Calu3 (cell line): ENCODE measurements at regions not wholly inside any gene's neighbourhood (a gene's known extent, or its start where the extent isn't known, plus 50 kb on each side); places are given as distances from the start of the nearest gene placed in this dataset.

ENCODE experiments used
- BruUV-seq: library from RNA; stranded (reverse); fragments of 400-500 nt; replicated peaks from 2 replicates; lab custom pipeline; 2021; lab: Mats Ljungman, UMichigan
- CTCF ChIA-PET: fragments of 300-600 bp; sonication (Branson Sonifier 250); formaldehyde crosslinking; loops from one replicate; lab custom pipeline; 2022; ENCODE audit warnings: antibody characterized with exemption; lab: Charles Lee
- DNase-seq: peaks from one replicate; pipeline ENCODE4 v3.0.0; 2022
- H3K27ac Mint-ChIP-seq: one replicate; pipeline ENCODE4 v1.8.0; 2022; ENCODE audit warnings: mixed read lengths; ENCODE audit not compliant: unreplicated experiment
- H3K27me3 Mint-ChIP-seq: one replicate; pipeline ENCODE4 v1.8.0; 2022; ENCODE audit warnings: mixed read lengths; ENCODE audit not compliant: unreplicated experiment
- H3K36me3 Mint-ChIP-seq: one replicate; pipeline ENCODE4 v1.8.0; 2022; ENCODE audit warnings: mild to moderate bottlenecking, moderate library complexity, mixed read lengths; ENCODE audit not compliant: insufficient read depth, unreplicated experiment
- H3K4me1 Mint-ChIP-seq: one replicate; pipeline ENCODE4 v1.8.0; 2022; ENCODE audit warnings: mild to moderate bottlenecking, low read depth, mixed read lengths; ENCODE audit not compliant: unreplicated experiment
- H3K4me3 Mint-ChIP-seq: one replicate; pipeline ENCODE4 v1.8.0; 2022; ENCODE audit warnings: mild to moderate bottlenecking, low read depth, moderate library complexity, mixed read lengths; ENCODE audit not compliant: unreplicated experiment
- H3K9me3 Mint-ChIP-seq: one replicate; pipeline ENCODE4 v1.8.0; 2022; ENCODE audit warnings: low read depth, mixed read lengths; ENCODE audit not compliant: unreplicated experiment
- intact Hi-C: fragments of 100-400 bp; cut with micrococcal nuclease; formaldehyde crosslinking; loops from one replicate; pipeline ENCODE4 v1.10.0; 2022; ENCODE audit not compliant: unreplicated experiment
- TF ChIP-seq, protein P1 (sequence below): fragments of 200-600 bp; IDR thresholded peaks from one replicate; pipeline ENCODE4 v1.8.0; 2022; ENCODE audit warnings: antibody characterized with exemption; ENCODE audit not compliant: unreplicated experiment

DNA sequence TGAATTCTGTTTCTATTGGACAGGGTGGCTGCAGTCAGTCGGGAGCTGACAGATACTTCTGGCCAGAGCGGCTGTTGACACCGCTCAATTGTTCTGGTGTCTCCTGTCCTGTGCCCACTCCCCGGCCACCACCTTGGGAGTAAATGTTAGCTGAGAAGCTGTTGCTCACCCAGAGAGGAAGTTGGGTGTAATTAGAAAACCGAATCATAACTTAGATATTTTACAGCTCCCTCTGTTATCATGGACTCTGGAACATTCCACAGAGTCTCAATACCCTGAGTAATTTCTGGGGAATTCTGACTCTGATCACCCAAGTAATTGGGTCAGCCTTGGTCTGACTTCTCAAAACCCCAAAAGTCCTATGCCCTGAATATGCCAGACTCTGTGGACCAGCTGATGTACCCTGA is 58.3 kb upstream of the RFLNA start:
- H3K27me3 Mint-ChIP-seq: peaks cover 16% of the 10 kb centered on the region
- TF ChIP-seq, protein P1, sequence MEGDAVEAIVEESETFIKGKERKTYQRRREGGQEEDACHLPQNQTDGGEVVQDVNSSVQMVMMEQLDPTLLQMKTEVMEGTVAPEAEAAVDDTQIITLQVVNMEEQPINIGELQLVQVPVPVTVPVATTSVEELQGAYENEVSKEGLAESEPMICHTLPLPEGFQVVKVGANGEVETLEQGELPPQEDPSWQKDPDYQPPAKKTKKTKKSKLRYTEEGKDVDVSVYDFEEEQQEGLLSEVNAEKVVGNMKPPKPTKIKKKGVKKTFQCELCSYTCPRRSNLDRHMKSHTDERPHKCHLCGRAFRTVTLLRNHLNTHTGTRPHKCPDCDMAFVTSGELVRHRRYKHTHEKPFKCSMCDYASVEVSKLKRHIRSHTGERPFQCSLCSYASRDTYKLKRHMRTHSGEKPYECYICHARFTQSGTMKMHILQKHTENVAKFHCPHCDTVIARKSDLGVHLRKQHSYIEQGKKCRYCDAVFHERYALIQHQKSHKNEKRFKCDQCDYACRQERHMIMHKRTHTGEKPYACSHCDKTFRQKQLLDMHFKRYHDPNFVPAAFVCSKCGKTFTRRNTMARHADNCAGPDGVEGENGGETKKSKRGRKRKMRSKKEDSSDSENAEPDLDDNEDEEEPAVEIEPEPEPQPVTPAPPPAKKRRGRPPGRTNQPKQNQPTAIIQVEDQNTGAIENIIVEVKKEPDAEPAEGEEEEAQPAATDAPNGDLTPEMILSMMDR: no peak
- no peak overlapping the region for H3K27ac Mint-ChIP-seq
- CTCF ChIA-PET: no interaction called here
- H3K36me3 Mint-ChIP-seq: no peaks in the 10 kb centered on the region
- no peak overlapping the region for H3K4me3 Mint-ChIP-seq
- H3K9me3 Mint-ChIP-seq: peaks cover 7% of the 10 kb centered on the region
- H3K4me1 Mint-ChIP-seq: no peaks in the 10 kb centered on the region
- no TSS peak for BruUV-seq
- intact Hi-C loops: no loop called here
- DNase-seq: no peak

DNA sequence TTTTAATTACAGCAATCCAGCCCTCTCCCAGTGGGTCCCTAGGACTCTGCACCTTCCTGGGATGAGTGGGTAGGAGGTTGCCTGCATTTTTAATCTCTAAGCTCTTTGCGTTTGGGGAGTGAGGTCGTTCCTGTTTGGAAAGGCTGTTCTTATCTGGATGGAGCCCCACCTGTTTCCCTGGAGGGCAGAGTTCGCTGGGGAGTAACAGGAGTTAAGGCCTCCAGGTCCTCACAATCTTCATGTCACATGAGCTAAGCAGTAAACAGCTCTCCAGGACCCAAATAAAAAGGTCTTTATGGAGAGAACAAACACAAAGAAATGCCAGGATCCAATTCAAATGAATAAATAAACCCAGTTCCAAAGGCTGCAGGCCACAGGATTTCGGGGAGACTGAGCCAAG is 56.0 kb upstream of the RFLNA start:
- CTCF ChIA-PET: no interaction called here
- BruUV-seq: no TSS peak
- no peak overlapping the region for H3K27ac Mint-ChIP-seq
- TF ChIP-seq, protein P1: no peak
- intact Hi-C loops: no loop called here
- peaks cover 31% of the 10 kb centered on the region for H3K27me3 Mint-ChIP-seq
- H3K4me3 Mint-ChIP-seq: no peak overlapping the region
- H3K9me3 Mint-ChIP-seq: peaks cover 7% of the 10 kb centered on the region
- no peaks in the 10 kb centered on the region for H3K4me1 Mint-ChIP-seq
- DNase-seq: no peak
- H3K36me3 Mint-ChIP-seq: no peaks in the 10 kb centered on the region

DNA sequence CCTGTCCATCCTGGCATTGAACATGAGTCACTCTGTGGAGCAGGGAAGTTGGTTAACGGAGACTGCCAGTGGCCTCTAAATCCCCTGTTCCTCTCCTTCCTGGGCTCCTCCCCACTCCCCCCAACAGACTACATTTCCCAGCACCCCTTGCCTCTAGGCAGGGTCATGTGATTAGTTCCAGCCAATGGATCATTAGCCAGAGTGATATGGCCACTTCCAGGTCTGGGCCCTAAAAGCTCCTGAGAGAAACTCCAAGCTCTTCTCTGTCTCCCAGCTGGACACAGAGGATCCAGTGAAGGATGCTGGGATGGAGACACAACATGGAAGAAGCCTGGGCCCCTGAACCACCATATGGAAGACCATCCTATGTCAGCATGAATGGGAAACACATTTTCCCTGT is 54.4 kb upstream of the RFLNA start:
- Mint-ChIP-seq H3K4me1 (no peaks in the 10 kb centered on the region), H3K27me3 (peaks cover 38% of the 10 kb centered on the region), H3K27ac (no peak overlapping the region), H3K9me3 (peaks cover 4% of the 10 kb centered on the region), H3K4me3 (no peak overlapping the region), H3K36me3 (no peaks in the 10 kb centered on the region)
- peak; percentile 27 for DNase-seq
- CTCF ChIA-PET: no interaction called here
- no TSS peak for BruUV-seq
- intact Hi-C loops: no loop called here
- TF ChIP-seq, protein P1: no peak

DNA sequence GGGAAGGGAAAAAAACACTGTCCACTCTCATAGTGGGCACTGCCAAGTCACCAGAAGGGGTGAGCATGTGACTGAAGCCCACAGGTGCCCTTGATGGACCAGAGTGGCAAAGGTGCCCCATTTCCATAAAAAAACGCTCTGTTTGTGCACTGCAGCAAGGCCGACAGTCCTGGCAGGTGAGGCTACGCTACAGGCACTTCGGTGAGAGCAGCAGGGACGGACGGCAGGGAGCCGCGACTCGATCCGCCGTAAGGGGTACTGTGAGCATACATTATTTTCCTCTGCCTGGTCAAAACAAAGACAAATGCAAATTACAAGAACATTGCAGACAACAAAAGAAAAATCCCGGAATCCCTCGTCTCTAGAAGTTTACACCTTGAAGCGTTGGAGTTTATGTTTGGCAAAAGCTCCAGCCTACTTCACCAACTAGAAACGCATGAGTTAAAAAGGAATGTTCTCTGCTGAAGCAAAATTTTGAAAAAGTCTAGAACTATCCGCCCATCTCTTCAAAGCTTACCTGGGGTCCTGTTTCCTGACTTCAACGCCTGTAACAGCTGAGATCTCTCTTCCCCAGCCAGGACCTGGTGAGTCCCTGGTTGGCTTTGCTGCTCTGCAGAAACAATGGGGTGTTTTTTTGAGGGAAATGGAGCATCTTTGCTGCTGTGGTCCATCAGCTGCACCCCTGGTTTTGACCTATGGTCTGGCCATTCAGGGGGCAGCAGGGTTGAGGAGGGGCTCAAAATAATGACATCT is 52.9 kb upstream of the RFLNA start:
- Mint-ChIP-seq H3K27me3 (peaks cover 53% of the 10 kb centered on the region), H3K27ac (no peak overlapping the region), H3K4me3 (no peak overlapping the region), H3K36me3 (no peaks in the 10 kb centered on the region), H3K4me1 (no peaks in the 10 kb centered on the region), H3K9me3 (peaks cover 7% of the 10 kb centered on the region)
- CTCF ChIA-PET: no interaction called here
- no TSS peak for BruUV-seq
- intact Hi-C loops: no loop called here
- DNase-seq: no peak
- TF ChIP-seq, protein P1: no peak
